ENCODE measurements at regions not wholly inside any gene's neighbourhood (a gene's known extent, or its start where the extent isn't known, plus 50 kb on each side); places are given as distances from the start of the nearest gene placed in this dataset.
A peak's percentile ranks its signal among the peaks of the same experiment; 100 is the strongest.

GRCh38 chr4:75289914-75290582 lies 224.2 kb downstream of the RCHY1 start:
- Histone ChIP-seq H3K27ac (ENCODE audit: extremely low read depth, low read depth, low read length) (no peak overlapping the region), H3K4me1 (replicated peaks in 1 of 2; ENCODE audit: control insufficient read depth in 2 of 2, insufficient read depth in 2 of 2, low read length in 2 of 2) (no peaks in the 10 kb centered on the region), H3K4me2 (ENCODE audit: insufficient read depth, low read length) (no peak overlapping the region), H3K4me3 (no peak overlapping the region), H3K9me1 (ENCODE audit: control insufficient read depth, insufficient read depth, low read length) (no peaks in the 10 kb centered on the region), H3K36me3 (ENCODE audit: control insufficient read depth, insufficient read depth, low read length) (no peaks in the 10 kb centered on the region), H3K9me3 (replicated peaks; ENCODE audit: control insufficient read depth, insufficient read depth, low read depth, low read length) (no peaks in the 10 kb centered on the region), H2AFZ (ENCODE audit: low read depth, low read length) (no peak overlapping the region), H4K20me1 (replicated peaks; ENCODE audit: control insufficient read depth, insufficient read depth, low read length) (no peaks in the 10 kb centered on the region), H3K79me2 (ENCODE audit: control insufficient read depth, insufficient read depth, low read length) (no peaks in the 10 kb centered on the region), H3K9ac (ENCODE audit: insufficient read depth in 1 of 2, low read depth in 2 of 2, low read length in 2 of 2) (no peak overlapping the region), H3K27me3 (ENCODE audit: control insufficient read depth in 2 of 2, insufficient read depth in 2 of 2, low read length in 2 of 2) (peaks cover 0 to 3% of the 10 kb centered on the region in 2 experiments; a peak in 1 of 5 replicates)
- peak; percentile 27; the same call in 1 of the 3 replicates for ATAC-seq
- BruUV-seq (replicated peaks) = no TSS peak
- ChIA-PET POLR2A (no interaction called here), CTCF (ENCODE audit: low intra/inter-chr PET ratio) (interaction anchor here (1.0 kb wide), 1 partner anchor 415 kb away, joined by 3 read pairs; no protein-coding TSS in a partner anchor)
- no peak for FAIRE-seq
- in situ Hi-C loops (cut with MboI) = no loop called here
- intact Hi-C loops (cut with micrococcal nuclease) = loop anchor here (5.0 kb wide), 1 partner anchor 418 kb away; no protein-coding TSS in a partner anchor
- DNase-seq (ENCODE audit: extremely low read depth in 1 of 4, low spot score in 3 of 4) = peak in 1 of 4 experiments; percentile 18
- 0% methylated on average over 7 of the region's 7 CpGs for WGBS (ENCODE audit: insufficient coverage, low coverage, missing lambda C conversion rate)
- TF ChIP-seq PHF20 (IDR thresholded peaks at IDR 0.05; ENCODE audit: partially characterized antibody) = no peak
- TF ChIP-seq ELF4 (CRISPR knock-in tag; IDR thresholded peaks at IDR 0.05) = no peak
- TF ChIP-seq NONO (IDR thresholded peaks at IDR 0.05; ENCODE audit: low read depth in 2 of 2, low read length in 1 of 2) = no peak
- TF ChIP-seq SIN3A (IDR thresholded peaks at IDR 0.05; ENCODE audit: borderline replicate concordance in 2 of 2, control insufficient read depth in 1 of 2, low read depth in 2 of 2, low read length in 2 of 2) = no peak
- TF ChIP-seq, protein P1, sequence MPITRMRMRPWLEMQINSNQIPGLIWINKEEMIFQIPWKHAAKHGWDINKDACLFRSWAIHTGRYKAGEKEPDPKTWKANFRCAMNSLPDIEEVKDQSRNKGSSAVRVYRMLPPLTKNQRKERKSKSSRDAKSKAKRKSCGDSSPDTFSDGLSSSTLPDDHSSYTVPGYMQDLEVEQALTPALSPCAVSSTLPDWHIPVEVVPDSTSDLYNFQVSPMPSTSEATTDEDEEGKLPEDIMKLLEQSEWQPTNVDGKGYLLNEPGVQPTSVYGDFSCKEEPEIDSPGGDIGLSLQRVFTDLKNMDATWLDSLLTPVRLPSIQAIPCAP (CRISPR knock-in tag; IDR thresholded peaks at IDR 0.05; ENCODE audit: borderline replicate concordance) = no peak
- no peak for TF ChIP-seq CBX3 (IDR thresholded peaks at IDR 0.05; ENCODE audit: borderline replicate concordance in 1 of 2, low read length in 2 of 2)
- peak; percentile 6 to 21; a peak in 1 of 4 replicates for TF ChIP-seq RAD21 (CRISPR knock-in tag; conservative IDR thresholded peaks at IDR 0.05 in 1 of 2, IDR thresholded peaks at IDR 0.05 in 1 of 2)
- TF ChIP-seq, protein P2, sequence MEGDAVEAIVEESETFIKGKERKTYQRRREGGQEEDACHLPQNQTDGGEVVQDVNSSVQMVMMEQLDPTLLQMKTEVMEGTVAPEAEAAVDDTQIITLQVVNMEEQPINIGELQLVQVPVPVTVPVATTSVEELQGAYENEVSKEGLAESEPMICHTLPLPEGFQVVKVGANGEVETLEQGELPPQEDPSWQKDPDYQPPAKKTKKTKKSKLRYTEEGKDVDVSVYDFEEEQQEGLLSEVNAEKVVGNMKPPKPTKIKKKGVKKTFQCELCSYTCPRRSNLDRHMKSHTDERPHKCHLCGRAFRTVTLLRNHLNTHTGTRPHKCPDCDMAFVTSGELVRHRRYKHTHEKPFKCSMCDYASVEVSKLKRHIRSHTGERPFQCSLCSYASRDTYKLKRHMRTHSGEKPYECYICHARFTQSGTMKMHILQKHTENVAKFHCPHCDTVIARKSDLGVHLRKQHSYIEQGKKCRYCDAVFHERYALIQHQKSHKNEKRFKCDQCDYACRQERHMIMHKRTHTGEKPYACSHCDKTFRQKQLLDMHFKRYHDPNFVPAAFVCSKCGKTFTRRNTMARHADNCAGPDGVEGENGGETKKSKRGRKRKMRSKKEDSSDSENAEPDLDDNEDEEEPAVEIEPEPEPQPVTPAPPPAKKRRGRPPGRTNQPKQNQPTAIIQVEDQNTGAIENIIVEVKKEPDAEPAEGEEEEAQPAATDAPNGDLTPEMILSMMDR (IDR thresholded peaks at IDR 0.05 in 2 of 3, conservative IDR thresholded peaks at IDR 0.05 in 1 of 3; ENCODE audit: insufficient read depth in 2 of 3, low read depth in 1 of 3, low read length in 3 of 3) = peak; percentile 24 to 37 (median 35); a peak in 4 of 6 replicates
- no peak for TF ChIP-seq ZBED1 (IDR thresholded peaks at IDR 0.05)
- TF ChIP-seq GABPB2 (CRISPR knock-in tag; conservative IDR thresholded peaks at IDR 0.05) = no peak
- no peak for TF ChIP-seq SMARCA5 (IDR thresholded peaks at IDR 0.05)
